Fibroblast of mammary gland (primary cell): ENCODE measurements at regions not wholly inside any gene's neighbourhood (a gene's known extent, or its start where the extent isn't known, plus 50 kb on each side); places are given as distances from the start of the nearest gene placed in this dataset.

Experiments used
- DNase-seq: peaks from one replicate; pipeline ENCODE4 v3.0.0-alpha.2; 2010; ENCODE audit warnings: low read depth
- H3K4me3 ChIP-seq: 2 replicates; pipeline ENCODE4 v1.5.1; 2011; ENCODE audit warnings: low read depth, mild to moderate bottlenecking, low read length, moderate library complexity; ENCODE audit not compliant: control insufficient read depth
- CTCF ChIP-seq: conservative IDR thresholded peaks from 2 replicates; pipeline ENCODE4 v1.5.1; 2011; ENCODE audit warnings: low read depth, low read length, inconsistent platforms; ENCODE audit not compliant: control insufficient read depth, insufficient read depth

- no peak overlapping the region for H3K4me3 ChIP-seq
- DNase-seq, result no peak
- TF ChIP-seq CTCF, result no peak
Observed at GRCh38 chr3:15851735-15852134, 54.0 kb upstream of the ANKRD28 start.

- TF ChIP-seq CTCF, result no peak
- peak overlapping the region; percentile 55 for H3K4me3 ChIP-seq
- DNase-seq, result peak; percentile 7
Observed at GRCh38 chr3:15858547-15859506, 61.0 kb upstream of the ANKRD28 start.

GRCh38 chr3:15859507-15860013 is 61.8 kb upstream of the ANKRD28 start:
- no peak for TF ChIP-seq CTCF
- peak overlapping the region; percentile 72 for H3K4me3 ChIP-seq
- DNase-seq, result peak; percentile 61

GRCh38 chr3:15860014-15860934 is 62.5 kb upstream of the ANKRD28 start:
- DNase-seq, result peak; percentile 49
- no peak for TF ChIP-seq CTCF
- peak overlapping the region; percentile 72 for H3K4me3 ChIP-seq

- no peak overlapping the region for H3K4me3 ChIP-seq
- no peak for DNase-seq
- no peak for TF ChIP-seq CTCF
Observed at GRCh38 chr3:15861163-15861562, 63.4 kb upstream of the ANKRD28 start.

- DNase-seq, result no peak
- H3K4me3 ChIP-seq, result no peak overlapping the region
- TF ChIP-seq CTCF, result no peak
Observed at GRCh38 chr3:15872807-15873206, 75.0 kb upstream of the ANKRD28 start.
